ENCODE measurements at regions not wholly inside any gene's neighbourhood (a gene's known extent, or its start where the extent isn't known, plus 50 kb on each side); places are given as distances from the start of the nearest gene placed in this dataset.

DNA sequence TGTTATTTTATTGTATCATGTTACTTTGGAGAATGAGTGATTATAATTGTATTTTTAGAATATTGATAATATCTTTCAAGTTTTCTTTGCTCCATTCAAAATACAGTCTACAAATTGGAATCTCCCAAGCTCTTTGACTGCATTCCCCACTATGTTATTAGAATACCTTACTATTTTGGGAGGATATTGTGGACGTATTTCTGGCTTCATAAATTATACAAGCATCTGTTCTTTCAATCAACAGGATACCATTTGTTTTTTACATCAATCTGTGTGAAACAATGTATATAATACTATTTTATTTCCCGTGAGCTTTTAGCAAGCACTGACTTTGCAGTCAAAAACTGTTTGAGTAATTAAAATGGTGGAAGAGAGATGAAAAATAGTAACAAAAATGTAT is 226.5 kb downstream of the PTPRC start:
- POLR2A ChIA-PET, result interaction anchor here (1.0 kb wide), 1 partner anchor 21 kb away, joined by 3 read pairs; no protein-coding TSS in a partner anchor
- TF ChIP-seq, protein P1, sequence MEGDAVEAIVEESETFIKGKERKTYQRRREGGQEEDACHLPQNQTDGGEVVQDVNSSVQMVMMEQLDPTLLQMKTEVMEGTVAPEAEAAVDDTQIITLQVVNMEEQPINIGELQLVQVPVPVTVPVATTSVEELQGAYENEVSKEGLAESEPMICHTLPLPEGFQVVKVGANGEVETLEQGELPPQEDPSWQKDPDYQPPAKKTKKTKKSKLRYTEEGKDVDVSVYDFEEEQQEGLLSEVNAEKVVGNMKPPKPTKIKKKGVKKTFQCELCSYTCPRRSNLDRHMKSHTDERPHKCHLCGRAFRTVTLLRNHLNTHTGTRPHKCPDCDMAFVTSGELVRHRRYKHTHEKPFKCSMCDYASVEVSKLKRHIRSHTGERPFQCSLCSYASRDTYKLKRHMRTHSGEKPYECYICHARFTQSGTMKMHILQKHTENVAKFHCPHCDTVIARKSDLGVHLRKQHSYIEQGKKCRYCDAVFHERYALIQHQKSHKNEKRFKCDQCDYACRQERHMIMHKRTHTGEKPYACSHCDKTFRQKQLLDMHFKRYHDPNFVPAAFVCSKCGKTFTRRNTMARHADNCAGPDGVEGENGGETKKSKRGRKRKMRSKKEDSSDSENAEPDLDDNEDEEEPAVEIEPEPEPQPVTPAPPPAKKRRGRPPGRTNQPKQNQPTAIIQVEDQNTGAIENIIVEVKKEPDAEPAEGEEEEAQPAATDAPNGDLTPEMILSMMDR (IDR thresholded peaks at IDR 0.05), result no peak

DNA sequence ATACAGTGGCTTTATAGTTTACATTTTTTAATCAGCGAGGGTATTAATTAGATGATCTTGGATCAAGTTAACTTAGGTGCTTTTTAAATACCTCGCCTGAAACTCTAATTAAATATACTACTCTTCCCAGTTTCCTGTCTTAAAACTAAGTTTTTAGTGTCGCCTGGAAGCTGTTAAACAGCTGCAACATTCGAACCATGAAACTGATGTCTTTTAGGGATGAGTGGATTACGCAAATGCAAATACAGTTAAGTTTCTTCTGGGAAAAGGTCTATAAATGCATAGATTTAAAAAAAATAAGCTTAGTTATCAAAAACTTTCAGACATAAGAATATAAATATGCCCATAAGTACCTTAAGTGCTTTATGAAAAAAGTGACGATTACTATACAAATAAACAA is 228.3 kb downstream of the PTPRC start:
- Mint-ChIP-seq H3K4me1 (ENCODE audit: low read depth) (no peaks in the 10 kb centered on the region), H3K9me3 (no peaks in the 10 kb centered on the region), H3K4me3 (no peak overlapping the region), H3K36me3 (ENCODE audit: low read depth) (peaks cover 8% of the 10 kb centered on the region), H3K27ac (no peak overlapping the region), H3K27me3 (no peaks in the 10 kb centered on the region)
- ChIA-PET CTCF (interaction anchor here (0.9 kb wide), 1 partner anchor 10 kb away, joined by 3 read pairs; no protein-coding TSS in a partner anchor), POLR2A (no interaction called here)
- DNase-seq, result no peak
- TF ChIP-seq, protein P1 (IDR thresholded peaks at IDR 0.05), result no peak
- ATAC-seq, result no peak
- intact Hi-C loops (cut with micrococcal nuclease), result no loop called here

More for the DNA sequence above, 226.5 kb downstream of the PTPRC start:
- Mint-ChIP-seq H3K27me3 (no peaks in the 10 kb centered on the region), H3K4me3 (no peak overlapping the region), H3K27ac (no peak overlapping the region), H3K4me1 (ENCODE audit: low read depth) (no peaks in the 10 kb centered on the region), H3K9me3 (no peaks in the 10 kb centered on the region), H3K36me3 (ENCODE audit: low read depth) (no peaks in the 10 kb centered on the region)
- DNase-seq (no peak), ATAC-seq (no peak)
- intact Hi-C loops (cut with micrococcal nuclease), result no loop called here
- CTCF ChIA-PET, result interaction anchor here (0.5 to 1.0 kb wide), 2 partner anchors 19 to 687 kb away, joined by 3 read pairs; no protein-coding TSS in a partner anchor

DNA sequence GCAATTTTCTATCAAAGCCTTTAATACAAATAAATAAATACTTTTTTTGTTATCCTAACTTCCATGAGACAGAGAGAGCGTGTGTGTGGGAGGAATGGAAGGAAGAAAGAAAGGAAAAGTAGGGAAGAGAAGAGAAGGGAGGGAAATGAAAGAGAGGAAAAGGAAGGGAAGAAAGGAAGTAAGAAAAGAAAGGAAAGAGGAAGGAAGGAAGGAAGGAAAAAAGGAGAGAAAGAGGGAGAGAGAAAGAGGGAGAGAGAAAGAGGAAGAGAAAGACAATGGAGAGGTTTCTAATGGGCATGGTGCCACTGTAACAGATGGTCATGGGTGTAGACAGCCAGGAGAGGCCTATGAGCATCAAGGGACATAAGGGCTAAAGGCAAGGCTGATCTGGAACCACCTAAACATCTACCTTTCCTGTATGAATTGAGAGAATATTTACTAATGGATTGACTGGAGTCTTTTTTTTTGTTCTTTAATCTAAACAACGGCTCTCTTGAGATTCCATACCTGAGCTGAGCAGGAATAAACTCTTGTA is 234.9 kb downstream of the PTPRC start:
- Mint-ChIP-seq H3K9me3 (no peaks in the 10 kb centered on the region), H3K27me3 (no peaks in the 10 kb centered on the region), H3K4me3 (no peak overlapping the region), H3K36me3 (ENCODE audit: low read depth) (peaks cover 22% of the 10 kb centered on the region), H3K27ac (no peak overlapping the region), H3K4me1 (ENCODE audit: low read depth) (peaks cover 3% of the 10 kb centered on the region)
- ChIA-PET POLR2A (no interaction called here), CTCF (no interaction called here)
- intact Hi-C loops (cut with micrococcal nuclease), result no loop called here
- DNase-seq (no peak), ATAC-seq (no peak)
- TF ChIP-seq, protein P1 (IDR thresholded peaks at IDR 0.05), result no peak

DNA sequence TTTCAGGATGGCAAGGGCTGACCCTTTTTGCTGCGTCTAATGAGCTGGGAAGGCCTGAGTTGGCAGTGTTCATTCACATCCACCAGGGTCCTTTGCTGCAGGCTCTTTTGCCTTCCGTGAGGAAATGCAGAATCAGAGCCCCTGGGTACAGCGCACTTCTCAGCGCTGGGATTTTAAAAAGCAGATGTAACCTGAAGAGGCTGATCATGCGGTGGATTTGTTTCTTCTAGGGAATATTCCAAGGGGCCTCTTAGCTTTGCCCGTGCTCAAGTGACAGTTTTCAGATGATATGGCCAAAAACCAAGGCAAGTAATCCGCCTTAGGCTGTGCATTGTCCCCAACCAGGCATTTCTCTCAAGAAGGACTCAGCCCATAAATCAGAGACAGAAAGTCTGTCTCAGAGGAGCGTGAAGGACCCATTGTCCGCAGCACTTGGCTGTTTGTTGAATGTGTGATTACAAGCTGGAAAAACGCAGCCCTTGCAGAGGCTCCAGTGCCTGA is 237.6 kb downstream of the PTPRC start:
- H3K4me3 Mint-ChIP-seq, result no peak overlapping the region
- H3K27ac Mint-ChIP-seq, result no peak overlapping the region
- TF ChIP-seq, protein P1 (IDR thresholded peaks at IDR 0.05), result no peak
- CTCF ChIA-PET, result interaction anchor here (0.6 kb wide), 1 partner anchor 1927 kb away, joined by 3 read pairs; no protein-coding TSS in a partner anchor
- no peaks in the 10 kb centered on the region for H3K27me3 Mint-ChIP-seq
- H3K4me1 Mint-ChIP-seq (ENCODE audit: low read depth), result peaks cover 21% of the 10 kb centered on the region
- no peak for DNase-seq
- peaks cover 30% of the 10 kb centered on the region for H3K36me3 Mint-ChIP-seq (ENCODE audit: low read depth)
- intact Hi-C loops (cut with micrococcal nuclease), result no loop called here
- POLR2A ChIA-PET, result no interaction called here
- peaks cover 3% of the 10 kb centered on the region for H3K9me3 Mint-ChIP-seq
- ATAC-seq, result no peak

DNA sequence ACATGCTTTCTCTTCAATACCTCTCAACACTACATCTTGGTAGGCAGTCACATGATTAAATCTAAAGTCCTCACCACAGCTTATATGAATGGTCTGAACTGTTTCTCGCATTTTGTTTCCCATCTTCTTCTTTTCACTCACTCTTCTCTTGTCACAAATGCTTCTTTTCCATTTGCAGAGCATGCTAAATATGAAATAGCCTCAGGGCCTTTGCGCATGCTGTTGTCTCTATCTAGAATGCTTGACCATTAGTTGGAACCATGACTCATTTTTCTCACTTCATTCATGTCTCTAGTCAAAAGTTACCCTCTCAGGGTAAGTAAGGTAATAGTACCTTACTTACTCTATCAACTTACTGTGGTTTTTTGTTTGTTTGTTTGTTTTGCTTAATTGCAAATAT is 239.7 kb downstream of the PTPRC start:
- H3K27ac Mint-ChIP-seq, result no peak overlapping the region
- peaks cover 3% of the 10 kb centered on the region for H3K9me3 Mint-ChIP-seq
- peaks cover 20% of the 10 kb centered on the region for H3K36me3 Mint-ChIP-seq (ENCODE audit: low read depth)
- no peak for DNase-seq
- POLR2A ChIA-PET, result no interaction called here
- H3K4me3 Mint-ChIP-seq, result no peak overlapping the region
- H3K4me1 Mint-ChIP-seq (ENCODE audit: low read depth), result peaks cover 37% of the 10 kb centered on the region
- CTCF ChIA-PET, result interaction anchor here (1.2 kb wide), 1 partner anchor 234 kb away, joined by 3 read pairs; no protein-coding TSS in a partner anchor
- ATAC-seq, result no peak
- intact Hi-C loops (cut with micrococcal nuclease), result no loop called here
- TF ChIP-seq, protein P1 (IDR thresholded peaks at IDR 0.05), result no peak
- H3K27me3 Mint-ChIP-seq, result no peaks in the 10 kb centered on the region

Measured in activated CD8-positive, alpha-beta T cell treated with anti-CD3 and anti-CD28 coated beads for 36 hours (primary cell).